OCI-LY1 (cell line): ENCODE measurements at regions not wholly inside any gene's neighbourhood (a gene's known extent, or its start where the extent isn't known, plus 50 kb on each side); places are given as distances from the start of the nearest gene placed in this dataset.

Experiments used
- EZH2 ChIP-seq: fragments of 200-600 bp; sonication (generic), shearing (Covaris generic); IDR thresholded peaks from 2 replicates; pipeline ENCODE4 v1.8.0; 2017; ENCODE audit warnings: borderline replicate concordance, mixed run types, mild to moderate bottlenecking, antibody characterized with exemption, low read length, moderate library complexity, mixed read lengths
- TF ChIP-seq, protein P1 (sequence below): fragments of 200-600 bp; sonication (generic), shearing (Covaris generic); IDR thresholded peaks from 2 replicates; pipeline ENCODE4 v1.5.1; 2017; ENCODE audit warnings: mild to moderate bottlenecking, antibody characterized with exemption, low read length, moderate library complexity, mixed read lengths

DNA sequence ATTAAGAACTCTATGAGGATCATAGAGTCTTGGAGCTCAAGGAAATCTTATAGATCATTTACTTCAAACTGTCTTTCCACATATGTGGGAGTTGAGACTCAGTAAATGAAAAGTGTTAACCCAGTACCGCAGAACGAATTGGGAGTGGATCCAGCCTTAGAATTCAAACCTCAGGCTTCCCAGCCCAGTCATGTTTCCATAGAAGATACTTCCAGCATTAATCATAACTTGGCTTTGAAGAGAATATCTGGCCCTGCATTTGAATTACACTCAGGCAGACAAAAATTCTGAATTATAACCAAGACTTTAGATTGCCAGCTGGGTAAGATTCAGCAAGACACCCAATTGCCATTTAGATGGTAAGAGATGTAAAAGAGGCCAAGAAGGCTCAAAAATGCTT, 972.0 kb downstream of the TUSC7 start:
- TF ChIP-seq, protein P1, sequence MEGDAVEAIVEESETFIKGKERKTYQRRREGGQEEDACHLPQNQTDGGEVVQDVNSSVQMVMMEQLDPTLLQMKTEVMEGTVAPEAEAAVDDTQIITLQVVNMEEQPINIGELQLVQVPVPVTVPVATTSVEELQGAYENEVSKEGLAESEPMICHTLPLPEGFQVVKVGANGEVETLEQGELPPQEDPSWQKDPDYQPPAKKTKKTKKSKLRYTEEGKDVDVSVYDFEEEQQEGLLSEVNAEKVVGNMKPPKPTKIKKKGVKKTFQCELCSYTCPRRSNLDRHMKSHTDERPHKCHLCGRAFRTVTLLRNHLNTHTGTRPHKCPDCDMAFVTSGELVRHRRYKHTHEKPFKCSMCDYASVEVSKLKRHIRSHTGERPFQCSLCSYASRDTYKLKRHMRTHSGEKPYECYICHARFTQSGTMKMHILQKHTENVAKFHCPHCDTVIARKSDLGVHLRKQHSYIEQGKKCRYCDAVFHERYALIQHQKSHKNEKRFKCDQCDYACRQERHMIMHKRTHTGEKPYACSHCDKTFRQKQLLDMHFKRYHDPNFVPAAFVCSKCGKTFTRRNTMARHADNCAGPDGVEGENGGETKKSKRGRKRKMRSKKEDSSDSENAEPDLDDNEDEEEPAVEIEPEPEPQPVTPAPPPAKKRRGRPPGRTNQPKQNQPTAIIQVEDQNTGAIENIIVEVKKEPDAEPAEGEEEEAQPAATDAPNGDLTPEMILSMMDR: no peak
- no peak for TF ChIP-seq EZH2
